ENCODE measurements at regions not wholly inside any gene's neighbourhood (a gene's known extent, or its start where the extent isn't known, plus 50 kb on each side); places are given as distances from the start of the nearest gene placed in this dataset.

DNA sequence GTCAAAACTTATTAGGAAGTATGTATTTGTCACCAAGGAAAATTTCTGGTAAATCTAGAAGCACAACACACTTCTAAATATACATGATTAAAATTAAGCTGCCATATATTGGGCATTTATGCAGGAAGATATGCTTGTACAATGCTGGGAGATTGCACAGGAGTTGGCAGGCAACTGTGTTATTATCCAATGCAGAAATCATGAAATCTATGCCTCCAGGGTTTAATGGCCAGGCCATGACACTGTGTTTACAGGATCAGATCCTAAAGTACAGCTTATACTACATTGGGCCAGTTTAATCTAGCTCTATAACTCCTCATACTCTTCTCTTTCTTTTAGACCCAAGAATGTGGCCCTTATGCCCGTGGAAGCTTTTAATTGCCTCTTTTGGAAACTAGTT is 391.4 kb upstream of the DPH6 start:
- no peaks in the 10 kb centered on the region for H3K4me1 ChIP-seq (ENCODE audit: control insufficient read depth in 1 of 2, insufficient read depth in 2 of 2, low read length in 2 of 2)
- no peak overlapping the region for H3K9ac ChIP-seq (ENCODE audit: low read length)
- H3K36me3 ChIP-seq (ENCODE audit: control insufficient read depth in 1 of 2, insufficient read depth in 2 of 2, low read length in 2 of 2) = no peaks in the 10 kb centered on the region
- intact Hi-C loops (cut with micrococcal nuclease) = no loop called here
- DNase-seq (ENCODE audit: low read depth, low spot score) = no peak
- no peaks in the 10 kb centered on the region for H4K20me1 ChIP-seq (ENCODE audit: insufficient read depth)
- TF ChIP-seq RAD21 (IDR thresholded peaks at IDR 0.05; ENCODE audit: low read depth) = no peak
- no peak for TF ChIP-seq POLR2A (IDR thresholded peaks at IDR 0.05; ENCODE audit: borderline replicate concordance, extremely low read depth, insufficient read depth, insufficient read length)
- TF ChIP-seq, protein P1, sequence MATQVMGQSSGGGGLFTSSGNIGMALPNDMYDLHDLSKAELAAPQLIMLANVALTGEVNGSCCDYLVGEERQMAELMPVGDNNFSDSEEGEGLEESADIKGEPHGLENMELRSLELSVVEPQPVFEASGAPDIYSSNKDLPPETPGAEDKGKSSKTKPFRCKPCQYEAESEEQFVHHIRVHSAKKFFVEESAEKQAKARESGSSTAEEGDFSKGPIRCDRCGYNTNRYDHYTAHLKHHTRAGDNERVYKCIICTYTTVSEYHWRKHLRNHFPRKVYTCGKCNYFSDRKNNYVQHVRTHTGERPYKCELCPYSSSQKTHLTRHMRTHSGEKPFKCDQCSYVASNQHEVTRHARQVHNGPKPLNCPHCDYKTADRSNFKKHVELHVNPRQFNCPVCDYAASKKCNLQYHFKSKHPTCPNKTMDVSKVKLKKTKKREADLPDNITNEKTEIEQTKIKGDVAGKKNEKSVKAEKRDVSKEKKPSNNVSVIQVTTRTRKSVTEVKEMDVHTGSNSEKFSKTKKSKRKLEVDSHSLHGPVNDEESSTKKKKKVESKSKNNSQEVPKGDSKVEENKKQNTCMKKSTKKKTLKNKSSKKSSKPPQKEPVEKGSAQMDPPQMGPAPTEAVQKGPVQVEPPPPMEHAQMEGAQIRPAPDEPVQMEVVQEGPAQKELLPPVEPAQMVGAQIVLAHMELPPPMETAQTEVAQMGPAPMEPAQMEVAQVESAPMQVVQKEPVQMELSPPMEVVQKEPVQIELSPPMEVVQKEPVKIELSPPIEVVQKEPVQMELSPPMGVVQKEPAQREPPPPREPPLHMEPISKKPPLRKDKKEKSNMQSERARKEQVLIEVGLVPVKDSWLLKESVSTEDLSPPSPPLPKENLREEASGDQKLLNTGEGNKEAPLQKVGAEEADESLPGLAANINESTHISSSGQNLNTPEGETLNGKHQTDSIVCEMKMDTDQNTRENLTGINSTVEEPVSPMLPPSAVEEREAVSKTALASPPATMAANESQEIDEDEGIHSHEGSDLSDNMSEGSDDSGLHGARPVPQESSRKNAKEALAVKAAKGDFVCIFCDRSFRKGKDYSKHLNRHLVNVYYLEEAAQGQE (IDR thresholded peaks at IDR 0.05; ENCODE audit: low read depth) = no peak
- no peak for TF ChIP-seq ELF1 (IDR thresholded peaks at IDR 0.05; ENCODE audit: borderline replicate concordance, low read depth)
- TF ChIP-seq EZH2phosphoT487 (IDR thresholded peaks at IDR 0.05; ENCODE audit: borderline replicate concordance) = no peak
- TF ChIP-seq YY1 (IDR thresholded peaks at IDR 0.05; ENCODE audit: extremely low read depth, insufficient replicate concordance, low read depth, low read length) = no peak
- no peak for TF ChIP-seq TCF7L2 (IDR thresholded peaks at IDR 0.05; ENCODE audit: borderline replicate concordance, extremely low read depth, insufficient read depth, insufficient read length)
- TF ChIP-seq JUND (IDR thresholded peaks at IDR 0.05) = no peak
- TF ChIP-seq SRF (IDR thresholded peaks at IDR 0.05; ENCODE audit: low read depth) = no peak
- no peak for TF ChIP-seq ZNF274 (IDR thresholded peaks at IDR 0.05; ENCODE audit: low read depth, low read length)
- no peak for TF ChIP-seq CBX3 (IDR thresholded peaks at IDR 0.05; ENCODE audit: low read depth)
- TF ChIP-seq SP1 (IDR thresholded peaks at IDR 0.05; ENCODE audit: low read depth) = no peak
- TF ChIP-seq FOSL1 (IDR thresholded peaks at IDR 0.05; ENCODE audit: low read depth) = no peak
- no peak for TF ChIP-seq CEBPB (IDR thresholded peaks at IDR 0.05; ENCODE audit: low read depth)
- TF ChIP-seq, protein P2, sequence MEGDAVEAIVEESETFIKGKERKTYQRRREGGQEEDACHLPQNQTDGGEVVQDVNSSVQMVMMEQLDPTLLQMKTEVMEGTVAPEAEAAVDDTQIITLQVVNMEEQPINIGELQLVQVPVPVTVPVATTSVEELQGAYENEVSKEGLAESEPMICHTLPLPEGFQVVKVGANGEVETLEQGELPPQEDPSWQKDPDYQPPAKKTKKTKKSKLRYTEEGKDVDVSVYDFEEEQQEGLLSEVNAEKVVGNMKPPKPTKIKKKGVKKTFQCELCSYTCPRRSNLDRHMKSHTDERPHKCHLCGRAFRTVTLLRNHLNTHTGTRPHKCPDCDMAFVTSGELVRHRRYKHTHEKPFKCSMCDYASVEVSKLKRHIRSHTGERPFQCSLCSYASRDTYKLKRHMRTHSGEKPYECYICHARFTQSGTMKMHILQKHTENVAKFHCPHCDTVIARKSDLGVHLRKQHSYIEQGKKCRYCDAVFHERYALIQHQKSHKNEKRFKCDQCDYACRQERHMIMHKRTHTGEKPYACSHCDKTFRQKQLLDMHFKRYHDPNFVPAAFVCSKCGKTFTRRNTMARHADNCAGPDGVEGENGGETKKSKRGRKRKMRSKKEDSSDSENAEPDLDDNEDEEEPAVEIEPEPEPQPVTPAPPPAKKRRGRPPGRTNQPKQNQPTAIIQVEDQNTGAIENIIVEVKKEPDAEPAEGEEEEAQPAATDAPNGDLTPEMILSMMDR (IDR thresholded peaks at IDR 0.05 in 2 of 3, conservative IDR thresholded peaks at IDR 0.05 in 1 of 3; ENCODE audit: borderline replicate concordance in 1 of 3, insufficient read depth in 1 of 3, low read depth in 2 of 3, low read length in 2 of 3) = no peak
- TF ChIP-seq, protein P3, sequence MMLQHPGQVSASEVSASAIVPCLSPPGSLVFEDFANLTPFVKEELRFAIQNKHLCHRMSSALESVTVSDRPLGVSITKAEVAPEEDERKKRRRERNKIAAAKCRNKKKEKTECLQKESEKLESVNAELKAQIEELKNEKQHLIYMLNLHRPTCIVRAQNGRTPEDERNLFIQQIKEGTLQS (IDR thresholded peaks at IDR 0.05) = no peak
- no peak for TF ChIP-seq SIN3A (IDR thresholded peaks at IDR 0.05; ENCODE audit: low read depth)
- no peak for TF ChIP-seq POLR2AphosphoS5 (IDR thresholded peaks at IDR 0.05; ENCODE audit: low read depth, low read length)
- TF ChIP-seq EGR1 (IDR thresholded peaks at IDR 0.05; ENCODE audit: low read depth) = no peak
- ChIA-PET RAD21 (ENCODE audit: low non-redundant PET in 1 of 2, low total read pairs in 2 of 2, uncharacterized antibody in 2 of 2, unreplicated experiment in 2 of 2) (no interaction called here), POLR2A (no interaction called here), CTCF (no interaction called here)
- no peaks in the 10 kb centered on the region for H3K27me3 ChIP-seq (ENCODE audit: insufficient read depth, low read length)
- H3K9me3 ChIP-seq (ENCODE audit: control insufficient read depth in 1 of 2, insufficient read depth in 1 of 2, low read depth in 1 of 2, low read length in 2 of 2) = no peaks in the 10 kb centered on the region
- no peak overlapping the region for H3K4me3 ChIP-seq (replicated peaks in 1 of 2; ENCODE audit: low read depth in 1 of 2, low read length in 2 of 2)
- no peaks in the 10 kb centered on the region for H3K9me2 ChIP-seq (ENCODE audit: insufficient read depth)
- no peak overlapping the region for H2AFZ ChIP-seq (ENCODE audit: low read depth, low read length, poor library complexity, severe bottlenecking)
- no peak overlapping the region for H3K27ac ChIP-seq (ENCODE audit: low read depth, low read length)
- BruUV-seq (replicated peaks) = no TSS peak
- no peak for ATAC-seq
- H3K4me2 ChIP-seq (ENCODE audit: low read length) = no peak overlapping the region
- no peaks in the 10 kb centered on the region for H3K79me2 ChIP-seq (ENCODE audit: insufficient read depth, low read length)

All from HCT116 (cell line).